WTC11 (cell line): ENCODE measurements at regions not wholly inside any gene's neighbourhood (a gene's known extent, or its start where the extent isn't known, plus 50 kb on each side); places are given as distances from the start of the nearest gene placed in this dataset.

Experiments
- ATAC-seq: fragments of 200-7000 bp; cut with Tn5 transposase; 2 replicates; pipeline ENCODE4 v1.10.0; 2021; ENCODE audit warnings: mild to moderate bottlenecking, moderate library complexity
- CTCF ChIA-PET: fragments of 300-600 bp; sonication (Branson Sonifier 250); formaldehyde crosslinking; loops from one replicate; lab custom pipeline; 2021; ENCODE audit warnings: antibody characterized with exemption; lab: Charles Lee
- POLR2A ChIA-PET: fragments of 350-600 bp; sonication (Branson Sonifier 250); formaldehyde crosslinking; loops from one replicate; lab custom pipeline; 2021; ENCODE audit warnings: antibody characterized with exemption; lab: Charles Lee
- DNase-seq: peaks from one replicate; pipeline ENCODE4 v3.0.0; 2021; ENCODE audit warnings: low spot score
- H3K27ac Mint-ChIP-seq: 2 replicates; pipeline ENCODE4 v1.8.0; 2021; ENCODE audit warnings: mixed read lengths
- H3K27me3 Mint-ChIP-seq: 2 replicates; pipeline ENCODE4 v1.8.0; 2021; ENCODE audit warnings: low read depth, mild to moderate bottlenecking, moderate library complexity, mixed read lengths
- H3K36me3 Mint-ChIP-seq: 2 replicates; pipeline ENCODE4 v1.8.0; 2021; ENCODE audit warnings: mixed read lengths
- H3K4me1 Mint-ChIP-seq: 2 replicates; pipeline ENCODE4 v1.8.0; 2022; ENCODE audit warnings: mixed read lengths
- H3K4me3 Mint-ChIP-seq: 2 replicates; pipeline ENCODE4 v1.8.0; 2021; ENCODE audit warnings: mild to moderate bottlenecking, moderate library complexity, mixed read lengths
- H3K9me3 Mint-ChIP-seq: 2 replicates; pipeline ENCODE4 v1.8.0; 2021; ENCODE audit warnings: mixed read lengths
- ETV6 ChIP-seq: sonication (generic); formaldehyde crosslinking; IDR thresholded peaks from 2 replicates; pipeline ENCODE4 v1.8.1; 2022; ENCODE audit warnings: mild to moderate bottlenecking, missing genetic modification reagents
- FOXJ3 ChIP-seq: sonication (generic); formaldehyde crosslinking; IDR thresholded peaks from 2 replicates; pipeline ENCODE4 v1.9.0; 2021; ENCODE audit warnings: missing genetic modification reagents, mild to moderate bottlenecking, borderline replicate concordance
- FOXK1 ChIP-seq: sonication (generic); formaldehyde crosslinking; IDR thresholded peaks from 2 replicates; pipeline ENCODE4 v1.8.0; 2022; ENCODE audit warnings: mild to moderate bottlenecking, moderate library complexity, missing genetic modification reagents
- HMGA2 ChIP-seq: fragments of 250-450 bp; sonication (Bioruptor Pico); IDR thresholded peaks from 2 replicates; pipeline ENCODE4 v1.4.0; 2021; ENCODE audit warnings: mild to moderate bottlenecking, moderate library complexity
- NR1H2 ChIP-seq: sonication (generic); formaldehyde crosslinking; IDR thresholded peaks from 2 replicates; pipeline ENCODE4 v1.9.0; 2021; ENCODE audit warnings: mild to moderate bottlenecking, moderate library complexity, missing genetic modification reagents
- OVOL2 ChIP-seq: fragments of 250-450 bp; sonication (Bioruptor Pico); IDR thresholded peaks from 2 replicates; pipeline ENCODE4 v1.9.0; 2021; ENCODE audit warnings: mild to moderate bottlenecking, borderline replicate concordance
- TCF7 ChIP-seq: sonication (generic); formaldehyde crosslinking; IDR thresholded peaks from 2 replicates; pipeline ENCODE4 v1.8.0; 2022; ENCODE audit warnings: mild to moderate bottlenecking, low read depth, missing genetic modification reagents, moderate library complexity
- ZNF219 ChIP-seq: sonication (generic); formaldehyde crosslinking; IDR thresholded peaks from 2 replicates; pipeline ENCODE4 v1.8.0; 2023; ENCODE audit warnings: missing genetic modification reagents, mild to moderate bottlenecking, borderline replicate concordance
- ZNF263 ChIP-seq: sonication (generic); formaldehyde crosslinking; IDR thresholded peaks from 2 replicates; pipeline ENCODE4 v1.8.1; 2022; ENCODE audit warnings: low read depth, mild to moderate bottlenecking, moderate library complexity, missing genetic modification reagents
- ZNF416 ChIP-seq: fragments of 250-450 bp; sonication (Bioruptor Pico); IDR thresholded peaks from 2 replicates; pipeline ENCODE4 v1.9.0; 2021; ENCODE audit warnings: mild to moderate bottlenecking, inconsistent platforms
- ZNF423 ChIP-seq: fragments of 250-450 bp; sonication (Bioruptor Pico); IDR thresholded peaks from 2 replicates; pipeline ENCODE4 v2.1.2; 2022; ENCODE audit warnings: mild to moderate bottlenecking, moderate library complexity
- TF ChIP-seq, protein P1 (sequence below): sonication (generic); formaldehyde crosslinking; IDR thresholded peaks from 2 replicates; pipeline ENCODE4 v1.8.1; 2022; ENCODE audit warnings: low read depth, missing genetic modification reagents, borderline replicate concordance
- TF ChIP-seq, protein P2 (sequence below): fragments of 250-450 bp; sonication (Bioruptor Pico); IDR thresholded peaks from 2 replicates; pipeline ENCODE4 v1.9.0; 2021; ENCODE audit warnings: mild to moderate bottlenecking
- TF ChIP-seq, protein P3 (sequence below): sonication (generic); formaldehyde crosslinking; IDR thresholded peaks from 2 replicates; pipeline ENCODE4 v1.8.1; 2023; ENCODE audit warnings: mild to moderate bottlenecking, missing genetic modification reagents, borderline replicate concordance
- TF ChIP-seq, protein P4 (sequence below): sonication (generic); formaldehyde crosslinking; IDR thresholded peaks from 2 replicates; pipeline ENCODE4 v1.8.1; 2023; ENCODE audit warnings: mild to moderate bottlenecking, moderate library complexity, missing genetic modification reagents

DNA sequence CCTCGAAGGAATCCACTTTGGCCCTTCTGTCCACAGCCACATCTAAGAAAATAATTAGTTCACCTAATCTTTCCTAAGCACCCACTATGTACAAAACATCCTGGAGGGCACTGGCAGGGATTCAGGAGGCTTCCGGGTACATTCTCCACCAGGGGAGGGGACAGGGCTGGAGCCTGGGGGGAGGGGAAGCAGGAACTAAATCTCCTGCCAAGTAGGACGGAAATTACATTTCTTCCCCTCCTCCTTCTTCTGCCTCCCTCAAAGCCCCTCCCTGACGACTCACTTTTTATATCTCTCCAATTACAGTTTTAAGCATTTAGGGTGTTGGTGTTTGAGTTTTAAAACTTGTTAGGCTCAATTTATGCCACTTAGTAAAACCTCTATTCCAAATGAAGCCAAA is 203.1 kb downstream of the BCOR start (continued):
- TF ChIP-seq, protein P1, sequence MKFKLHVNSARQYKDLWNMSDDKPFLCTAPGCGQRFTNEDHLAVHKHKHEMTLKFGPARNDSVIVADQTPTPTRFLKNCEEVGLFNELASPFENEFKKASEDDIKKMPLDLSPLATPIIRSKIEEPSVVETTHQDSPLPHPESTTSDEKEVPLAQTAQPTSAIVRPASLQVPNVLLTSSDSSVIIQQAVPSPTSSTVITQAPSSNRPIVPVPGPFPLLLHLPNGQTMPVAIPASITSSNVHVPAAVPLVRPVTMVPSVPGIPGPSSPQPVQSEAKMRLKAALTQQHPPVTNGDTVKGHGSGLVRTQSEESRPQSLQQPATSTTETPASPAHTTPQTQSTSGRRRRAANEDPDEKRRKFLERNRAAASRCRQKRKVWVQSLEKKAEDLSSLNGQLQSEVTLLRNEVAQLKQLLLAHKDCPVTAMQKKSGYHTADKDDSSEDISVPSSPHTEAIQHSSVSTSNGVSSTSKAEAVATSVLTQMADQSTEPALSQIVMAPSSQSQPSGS, result no peak
- TF ChIP-seq NR1H2 (CRISPR knock-in tag), result no peak
- TF ChIP-seq, protein P2, sequence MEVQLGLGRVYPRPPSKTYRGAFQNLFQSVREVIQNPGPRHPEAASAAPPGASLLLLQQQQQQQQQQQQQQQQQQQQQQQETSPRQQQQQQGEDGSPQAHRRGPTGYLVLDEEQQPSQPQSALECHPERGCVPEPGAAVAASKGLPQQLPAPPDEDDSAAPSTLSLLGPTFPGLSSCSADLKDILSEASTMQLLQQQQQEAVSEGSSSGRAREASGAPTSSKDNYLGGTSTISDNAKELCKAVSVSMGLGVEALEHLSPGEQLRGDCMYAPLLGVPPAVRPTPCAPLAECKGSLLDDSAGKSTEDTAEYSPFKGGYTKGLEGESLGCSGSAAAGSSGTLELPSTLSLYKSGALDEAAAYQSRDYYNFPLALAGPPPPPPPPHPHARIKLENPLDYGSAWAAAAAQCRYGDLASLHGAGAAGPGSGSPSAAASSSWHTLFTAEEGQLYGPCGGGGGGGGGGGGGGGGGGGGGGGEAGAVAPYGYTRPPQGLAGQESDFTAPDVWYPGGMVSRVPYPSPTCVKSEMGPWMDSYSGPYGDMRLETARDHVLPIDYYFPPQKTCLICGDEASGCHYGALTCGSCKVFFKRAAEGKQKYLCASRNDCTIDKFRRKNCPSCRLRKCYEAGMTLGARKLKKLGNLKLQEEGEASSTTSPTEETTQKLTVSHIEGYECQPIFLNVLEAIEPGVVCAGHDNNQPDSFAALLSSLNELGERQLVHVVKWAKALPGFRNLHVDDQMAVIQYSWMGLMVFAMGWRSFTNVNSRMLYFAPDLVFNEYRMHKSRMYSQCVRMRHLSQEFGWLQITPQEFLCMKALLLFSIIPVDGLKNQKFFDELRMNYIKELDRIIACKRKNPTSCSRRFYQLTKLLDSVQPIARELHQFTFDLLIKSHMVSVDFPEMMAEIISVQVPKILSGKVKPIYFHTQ (CRISPR knock-in tag), result no peak
- no peak for TF ChIP-seq ZNF219 (CRISPR knock-in tag)
- TF ChIP-seq ZNF423 (CRISPR knock-in tag), result no peak
- TF ChIP-seq FOXK1 (CRISPR knock-in tag), result no peak
- no peak for TF ChIP-seq TCF7 (CRISPR knock-in tag)
- no peak for TF ChIP-seq HMGA2 (CRISPR knock-in tag)
- no peak for TF ChIP-seq OVOL2 (CRISPR knock-in tag)

DNA sequence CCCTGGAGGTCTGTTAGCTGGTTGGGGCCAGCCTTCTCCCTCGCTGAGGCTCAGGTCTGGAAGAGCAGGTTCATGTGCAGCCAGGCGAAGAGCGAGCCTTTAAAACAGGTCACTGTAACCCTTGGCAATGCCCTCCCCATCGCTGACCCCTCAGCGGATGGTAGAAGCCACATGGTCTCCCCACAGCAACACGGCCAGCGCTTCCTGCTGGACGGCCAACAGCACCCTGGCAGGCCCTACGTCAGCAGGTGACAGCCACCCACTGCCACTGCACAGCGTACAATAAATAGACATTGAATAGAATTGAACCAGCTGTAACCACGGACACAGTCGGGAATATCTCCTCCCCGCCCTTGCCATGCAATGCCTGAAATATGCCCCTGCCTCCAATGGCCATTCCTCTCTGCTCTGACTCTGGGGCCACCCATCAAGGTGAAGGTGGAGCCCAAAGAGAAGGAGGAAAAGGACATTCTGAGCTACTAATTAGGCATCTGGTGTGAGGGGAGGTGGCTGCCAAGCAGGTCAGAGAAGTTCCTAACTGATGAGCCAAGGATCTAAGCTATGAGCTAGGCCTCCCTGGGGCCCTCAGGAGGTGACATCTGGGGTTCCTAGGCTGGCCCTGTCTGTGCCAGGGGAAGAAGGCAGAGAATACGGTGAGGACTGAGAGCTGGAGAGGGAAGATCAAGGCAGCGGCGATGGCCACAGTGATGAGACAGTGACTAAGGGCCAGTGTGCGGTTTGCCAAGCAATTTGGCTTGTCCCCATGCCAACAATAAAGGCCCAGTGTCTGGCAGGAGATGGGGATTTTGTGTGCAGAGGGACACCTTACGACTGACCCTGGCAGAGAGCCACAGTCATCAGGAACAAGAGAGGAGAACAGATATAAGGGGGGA is 202.3 kb downstream of the BCOR start:
- CTCF ChIA-PET, result no interaction called here
- Mint-ChIP-seq H3K27ac (no peak overlapping the region), H3K4me1 (peaks cover 50% of the 10 kb centered on the region), H3K27me3 (peaks cover 2% of the 10 kb centered on the region; the same call in 1 of the 2 replicates), H3K36me3 (no peaks in the 10 kb centered on the region; the same call in 1 of the 2 replicates), H3K9me3 (peaks cover 9% of the 10 kb centered on the region), H3K4me3 (no peak overlapping the region)
- ATAC-seq (no peak), DNase-seq (no peak)
- POLR2A ChIA-PET, result no interaction called here
- TF ChIP-seq ZNF416 (CRISPR knock-in tag), result no peak
- TF ChIP-seq, protein P3, sequence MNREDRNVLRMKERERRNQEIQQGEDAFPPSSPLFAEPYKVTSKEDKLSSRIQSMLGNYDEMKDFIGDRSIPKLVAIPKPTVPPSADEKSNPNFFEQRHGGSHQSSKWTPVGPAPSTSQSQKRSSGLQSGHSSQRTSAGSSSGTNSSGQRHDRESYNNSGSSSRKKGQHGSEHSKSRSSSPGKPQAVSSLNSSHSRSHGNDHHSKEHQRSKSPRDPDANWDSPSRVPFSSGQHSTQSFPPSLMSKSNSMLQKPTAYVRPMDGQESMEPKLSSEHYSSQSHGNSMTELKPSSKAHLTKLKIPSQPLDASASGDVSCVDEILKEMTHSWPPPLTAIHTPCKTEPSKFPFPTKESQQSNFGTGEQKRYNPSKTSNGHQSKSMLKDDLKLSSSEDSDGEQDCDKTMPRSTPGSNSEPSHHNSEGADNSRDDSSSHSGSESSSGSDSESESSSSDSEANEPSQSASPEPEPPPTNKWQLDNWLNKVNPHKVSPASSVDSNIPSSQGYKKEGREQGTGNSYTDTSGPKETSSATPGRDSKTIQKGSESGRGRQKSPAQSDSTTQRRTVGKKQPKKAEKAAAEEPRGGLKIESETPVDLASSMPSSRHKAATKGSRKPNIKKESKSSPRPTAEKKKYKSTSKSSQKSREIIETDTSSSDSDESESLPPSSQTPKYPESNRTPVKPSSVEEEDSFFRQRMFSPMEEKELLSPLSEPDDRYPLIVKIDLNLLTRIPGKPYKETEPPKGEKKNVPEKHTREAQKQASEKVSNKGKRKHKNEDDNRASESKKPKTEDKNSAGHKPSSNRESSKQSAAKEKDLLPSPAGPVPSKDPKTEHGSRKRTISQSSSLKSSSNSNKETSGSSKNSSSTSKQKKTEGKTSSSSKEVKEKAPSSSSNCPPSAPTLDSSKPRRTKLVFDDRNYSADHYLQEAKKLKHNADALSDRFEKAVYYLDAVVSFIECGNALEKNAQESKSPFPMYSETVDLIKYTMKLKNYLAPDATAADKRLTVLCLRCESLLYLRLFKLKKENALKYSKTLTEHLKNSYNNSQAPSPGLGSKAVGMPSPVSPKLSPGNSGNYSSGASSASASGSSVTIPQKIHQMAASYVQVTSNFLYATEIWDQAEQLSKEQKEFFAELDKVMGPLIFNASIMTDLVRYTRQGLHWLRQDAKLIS, result no peak
- no peak for TF ChIP-seq ZNF423 (CRISPR knock-in tag)
- TF ChIP-seq, protein P4, sequence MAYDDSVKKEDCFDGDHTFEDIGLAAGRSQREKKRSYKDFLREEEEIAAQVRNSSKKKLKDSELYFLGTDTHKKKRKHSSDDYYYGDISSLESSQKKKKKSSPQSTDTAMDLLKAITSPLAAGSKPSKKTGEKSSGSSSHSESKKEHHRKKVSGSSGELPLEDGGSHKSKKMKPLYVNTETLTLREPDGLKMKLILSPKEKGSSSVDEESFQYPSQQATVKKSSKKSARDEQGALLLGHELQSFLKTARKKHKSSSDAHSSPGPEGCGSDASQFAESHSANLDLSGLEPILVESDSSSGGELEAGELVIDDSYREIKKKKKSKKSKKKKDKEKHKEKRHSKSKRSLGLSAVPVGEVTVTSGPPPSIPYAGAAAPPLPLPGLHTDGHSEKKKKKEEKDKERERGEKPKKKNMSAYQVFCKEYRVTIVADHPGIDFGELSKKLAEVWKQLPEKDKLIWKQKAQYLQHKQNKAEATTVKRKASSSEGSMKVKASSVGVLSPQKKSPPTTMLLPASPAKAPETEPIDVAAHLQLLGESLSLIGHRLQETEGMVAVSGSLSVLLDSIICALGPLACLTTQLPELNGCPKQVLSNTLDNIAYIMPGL, result no peak
- no peak for TF ChIP-seq ETV6 (CRISPR knock-in tag)
- no peak for TF ChIP-seq FOXJ3 (CRISPR knock-in tag)
- TF ChIP-seq ZNF263 (CRISPR knock-in tag), result no peak
